Keratinocyte (primary cell): ENCODE measurements at regions not wholly inside any gene's neighbourhood (a gene's known extent, or its start where the extent isn't known, plus 50 kb on each side); places are given as distances from the start of the nearest gene placed in this dataset.

Source experiments
- DNase-seq: peaks from one replicate; pipeline ENCODE4 v3.0.0-alpha.2; 2011; ENCODE audit warnings: low read depth, missing footprints, low spot score
- FAIRE-seq: peaks from 2 replicates; lab custom pipeline; 2011; peaks lifted over from hg19 to GRCh38; lab: Jason Lieb, UNC
- H2AFZ ChIP-seq: 2 replicates; pipeline ENCODE4 v1.6.0; 2012; ENCODE audit warnings: low read length, control low read depth, inconsistent platforms; ENCODE audit not compliant: control insufficient read depth
- H3K27ac ChIP-seq: 2 replicates; pipeline ENCODE4 v1.5.1; 2011; ENCODE audit warnings: low read length; ENCODE audit not compliant: control insufficient read depth, insufficient read depth
- H3K27me3 ChIP-seq: 3 replicates; pipeline ENCODE4 v1.6.0; 2011; ENCODE audit warnings: low read length; ENCODE audit not compliant: control insufficient read depth, insufficient read depth; ENCODE audit errors: extremely low read depth
- H3K36me3 ChIP-seq, 2 experiments: 2 replicates in 1 of 2; 3 replicates in 1 of 2; pipeline ENCODE4 v1.5.1; 2011; ENCODE audit warnings: low read length in 2 of 2, mild to moderate bottlenecking in 1 of 2; ENCODE audit not compliant: control insufficient read depth in 2 of 2, insufficient read depth in 2 of 2; ENCODE audit errors: extremely low read depth in 1 of 2
- H3K4me1 ChIP-seq: 3 replicates; pipeline ENCODE4 v1.5.1; 2011; ENCODE audit warnings: low read length; ENCODE audit not compliant: control insufficient read depth, insufficient read depth; ENCODE audit errors: extremely low read depth
- H3K4me2 ChIP-seq: 3 replicates; pipeline ENCODE4 v1.6.0; 2011; ENCODE audit warnings: low read depth, low read length; ENCODE audit not compliant: control insufficient read depth, insufficient read depth; ENCODE audit errors: extremely low read depth
- H3K4me3 ChIP-seq, 3 experiments: fragments of 200-600 bp in 1 of 3; sonication (generic) in 1 of 3; 2 replicates in 2 of 3; 3 replicates in 1 of 3; pipeline ENCODE4 v1.5.1; 2011 to 2016; ENCODE audit warnings: low read length in 3 of 3, mild to moderate bottlenecking in 3 of 3, control low read depth in 2 of 3, inconsistent platforms in 1 of 3, low read depth in 1 of 3, mixed read lengths in 1 of 3, mixed run types in 1 of 3, moderate library complexity in 1 of 3; ENCODE audit not compliant: control insufficient read depth in 2 of 3, insufficient read depth in 2 of 3; ENCODE audit errors: extremely low read depth in 1 of 3
- H3K79me2 ChIP-seq: 2 replicates; pipeline ENCODE4 v1.6.0; 2012; ENCODE audit warnings: low read length; ENCODE audit not compliant: control insufficient read depth, insufficient read depth
- H3K9ac ChIP-seq: 3 replicates; pipeline ENCODE4 v1.6.0; 2011; ENCODE audit warnings: low read length; ENCODE audit not compliant: control insufficient read depth, insufficient read depth; ENCODE audit errors: extremely low read depth
- H3K9me1 ChIP-seq: 3 replicates; pipeline ENCODE4 v1.6.0; 2011; ENCODE audit warnings: low read length; ENCODE audit not compliant: control insufficient read depth, insufficient read depth; ENCODE audit errors: extremely low read depth
- H3K9me3 ChIP-seq: 2 replicates; pipeline ENCODE4 v1.5.1; 2012; ENCODE audit warnings: low read depth, low read length; ENCODE audit not compliant: control insufficient read depth
- H4K20me1 ChIP-seq: 3 replicates; pipeline ENCODE4 v1.6.0; 2011; ENCODE audit warnings: low read length; ENCODE audit not compliant: control insufficient read depth, insufficient read depth; ENCODE audit errors: extremely low read depth
- EZH2 ChIP-seq: IDR thresholded peaks from one replicate; pipeline ENCODE4 v1.6.1; 2012; ENCODE audit warnings: inconsistent platforms, mild to moderate bottlenecking, low read length, moderate library complexity
- dilution Hi-C: fragments of 300-500 bp; cut with MboI; formaldehyde crosslinking; loops from one replicate; pipeline ENCODE4 v1.7.0; 2020; ENCODE audit warnings: low sequenced_read_pairs; ENCODE audit not compliant: extremely low pct_ligation_motif_present
- TF ChIP-seq, protein P1 (sequence below), 3 experiments: IDR thresholded peaks in 1 of 3; conservative IDR thresholded peaks in 1 of 3; optimal IDR thresholded peaks in 1 of 3; 2 replicates in 2 of 3; 3 replicates in 1 of 3; pipeline versions ENCODE3 to v1.5.1; 2011; ENCODE audit warnings: low read length in 3 of 3, mild to moderate bottlenecking in 3 of 3, moderate library complexity in 2 of 3, control low read depth in 1 of 3, inconsistent platforms in 1 of 3; ENCODE audit not compliant: insufficient read depth in 2 of 3; ENCODE audit errors: extremely low read depth in 1 of 3

DNA sequence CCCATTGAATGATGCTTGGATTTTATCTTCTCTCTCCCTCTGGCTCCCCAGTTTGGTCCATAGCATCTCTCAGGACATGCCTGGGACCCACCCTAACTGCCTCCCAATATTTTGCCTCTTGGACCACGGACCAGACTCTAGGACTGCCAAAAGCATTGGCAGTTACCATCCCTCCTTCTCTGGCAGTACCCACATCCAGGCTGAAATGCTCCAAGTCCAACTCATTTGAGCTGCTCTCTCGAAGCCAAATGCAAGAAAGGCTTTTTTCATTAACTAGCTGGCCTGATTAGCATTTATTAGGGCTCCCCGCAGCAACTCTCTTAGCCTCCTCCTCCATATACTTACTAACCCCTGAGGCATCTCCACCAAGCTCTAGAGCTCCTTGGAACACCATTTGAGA is 140.0 kb upstream of the GRIK3 start:
- no peaks in the 10 kb centered on the region for H3K36me3 ChIP-seq
- no peak overlapping the region for H3K4me3 ChIP-seq
- no peak overlapping the region for H3K4me2 ChIP-seq
- H3K4me1 ChIP-seq, result no peaks in the 10 kb centered on the region
- H3K9me3 ChIP-seq, result no peaks in the 10 kb centered on the region
- FAIRE-seq (no peak), DNase-seq (no peak)
- H3K27me3 ChIP-seq, result no peaks in the 10 kb centered on the region
- no peaks in the 10 kb centered on the region for H3K9me1 ChIP-seq
- no peak overlapping the region for H3K9ac ChIP-seq
- no peaks in the 10 kb centered on the region for H3K79me2 ChIP-seq
- TF ChIP-seq EZH2, result no peak
- TF ChIP-seq, protein P1, sequence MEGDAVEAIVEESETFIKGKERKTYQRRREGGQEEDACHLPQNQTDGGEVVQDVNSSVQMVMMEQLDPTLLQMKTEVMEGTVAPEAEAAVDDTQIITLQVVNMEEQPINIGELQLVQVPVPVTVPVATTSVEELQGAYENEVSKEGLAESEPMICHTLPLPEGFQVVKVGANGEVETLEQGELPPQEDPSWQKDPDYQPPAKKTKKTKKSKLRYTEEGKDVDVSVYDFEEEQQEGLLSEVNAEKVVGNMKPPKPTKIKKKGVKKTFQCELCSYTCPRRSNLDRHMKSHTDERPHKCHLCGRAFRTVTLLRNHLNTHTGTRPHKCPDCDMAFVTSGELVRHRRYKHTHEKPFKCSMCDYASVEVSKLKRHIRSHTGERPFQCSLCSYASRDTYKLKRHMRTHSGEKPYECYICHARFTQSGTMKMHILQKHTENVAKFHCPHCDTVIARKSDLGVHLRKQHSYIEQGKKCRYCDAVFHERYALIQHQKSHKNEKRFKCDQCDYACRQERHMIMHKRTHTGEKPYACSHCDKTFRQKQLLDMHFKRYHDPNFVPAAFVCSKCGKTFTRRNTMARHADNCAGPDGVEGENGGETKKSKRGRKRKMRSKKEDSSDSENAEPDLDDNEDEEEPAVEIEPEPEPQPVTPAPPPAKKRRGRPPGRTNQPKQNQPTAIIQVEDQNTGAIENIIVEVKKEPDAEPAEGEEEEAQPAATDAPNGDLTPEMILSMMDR (optimal IDR thresholded peaks at IDR 0.05 in 1 of 3, IDR thresholded peaks at IDR 0.05 in 1 of 3, conservative IDR thresholded peaks at IDR 0.05 in 1 of 3; ENCODE audit: extremely low read depth in 1 of 3, insufficient read depth in 2 of 3, low read length in 3 of 3), result no peak
- dilution Hi-C loops, result no loop called here
- H4K20me1 ChIP-seq, result no peaks in the 10 kb centered on the region
- no peak overlapping the region for H2AFZ ChIP-seq
- H3K27ac ChIP-seq, result no peak overlapping the region

DNA sequence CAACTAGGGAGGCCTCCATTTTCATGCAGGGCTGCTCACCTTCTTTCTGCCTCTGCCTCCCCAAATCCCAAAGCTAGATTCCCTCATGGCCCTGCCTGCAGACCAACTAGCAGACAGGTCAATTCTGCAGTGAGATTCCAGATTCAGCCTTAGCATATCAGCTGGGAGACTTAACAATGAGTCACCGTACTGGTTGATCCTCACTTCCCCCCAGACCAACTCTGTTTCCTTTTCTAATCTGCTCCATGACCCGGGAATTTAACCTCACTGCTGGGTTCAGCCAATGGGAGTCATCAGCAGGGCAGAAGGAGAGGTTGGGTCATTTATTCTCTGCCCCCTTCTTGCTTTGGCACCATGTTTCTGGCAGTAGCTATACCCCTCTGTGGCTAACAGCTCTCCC is 140.6 kb upstream of the GRIK3 start:
- H3K27me3 ChIP-seq, result no peaks in the 10 kb centered on the region
- H3K9me3 ChIP-seq, result no peaks in the 10 kb centered on the region
- H3K4me1 ChIP-seq, result no peaks in the 10 kb centered on the region
- no peaks in the 10 kb centered on the region for H3K36me3 ChIP-seq
- DNase-seq (no peak), FAIRE-seq (no peak)
- TF ChIP-seq EZH2, result no peak
- TF ChIP-seq, protein P1 (optimal IDR thresholded peaks at IDR 0.05 in 1 of 3, IDR thresholded peaks at IDR 0.05 in 1 of 3, conservative IDR thresholded peaks at IDR 0.05 in 1 of 3; ENCODE audit: extremely low read depth in 1 of 3, insufficient read depth in 2 of 3, low read length in 3 of 3), result no peak
- no peak overlapping the region for H3K4me2 ChIP-seq
- no peak overlapping the region for H3K9ac ChIP-seq
- H3K27ac ChIP-seq, result no peak overlapping the region
- dilution Hi-C loops, result no loop called here
- H3K4me3 ChIP-seq, result no peak overlapping the region
- H3K9me1 ChIP-seq, result no peaks in the 10 kb centered on the region
- no peak overlapping the region for H2AFZ ChIP-seq
- no peaks in the 10 kb centered on the region for H3K79me2 ChIP-seq
- no peaks in the 10 kb centered on the region for H4K20me1 ChIP-seq
